ENCODE measurements at regions not wholly inside any gene's neighbourhood (a gene's known extent, or its start where the extent isn't known, plus 50 kb on each side); places are given as distances from the start of the nearest gene placed in this dataset.

DNA sequence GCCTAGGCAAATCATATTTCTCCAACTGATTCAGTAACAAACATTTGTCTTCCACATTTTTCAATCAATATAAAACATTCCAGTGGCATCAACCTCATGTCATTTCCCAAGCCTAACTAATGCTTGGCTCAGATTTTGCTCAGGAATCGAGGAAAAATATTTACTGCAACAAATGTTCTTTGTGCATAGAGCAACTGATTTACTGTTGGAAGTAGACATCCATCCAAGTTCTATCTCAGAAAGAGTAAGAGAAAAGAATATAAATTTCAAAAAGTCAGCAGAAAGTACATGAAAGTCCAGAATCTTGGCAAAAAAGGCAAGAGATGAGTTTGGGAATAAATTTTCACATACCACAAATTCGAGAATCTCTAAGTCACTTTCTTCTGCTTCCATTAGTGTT lies 2245.0 kb upstream of the RAG2 start:
- TF ChIP-seq, protein P1, sequence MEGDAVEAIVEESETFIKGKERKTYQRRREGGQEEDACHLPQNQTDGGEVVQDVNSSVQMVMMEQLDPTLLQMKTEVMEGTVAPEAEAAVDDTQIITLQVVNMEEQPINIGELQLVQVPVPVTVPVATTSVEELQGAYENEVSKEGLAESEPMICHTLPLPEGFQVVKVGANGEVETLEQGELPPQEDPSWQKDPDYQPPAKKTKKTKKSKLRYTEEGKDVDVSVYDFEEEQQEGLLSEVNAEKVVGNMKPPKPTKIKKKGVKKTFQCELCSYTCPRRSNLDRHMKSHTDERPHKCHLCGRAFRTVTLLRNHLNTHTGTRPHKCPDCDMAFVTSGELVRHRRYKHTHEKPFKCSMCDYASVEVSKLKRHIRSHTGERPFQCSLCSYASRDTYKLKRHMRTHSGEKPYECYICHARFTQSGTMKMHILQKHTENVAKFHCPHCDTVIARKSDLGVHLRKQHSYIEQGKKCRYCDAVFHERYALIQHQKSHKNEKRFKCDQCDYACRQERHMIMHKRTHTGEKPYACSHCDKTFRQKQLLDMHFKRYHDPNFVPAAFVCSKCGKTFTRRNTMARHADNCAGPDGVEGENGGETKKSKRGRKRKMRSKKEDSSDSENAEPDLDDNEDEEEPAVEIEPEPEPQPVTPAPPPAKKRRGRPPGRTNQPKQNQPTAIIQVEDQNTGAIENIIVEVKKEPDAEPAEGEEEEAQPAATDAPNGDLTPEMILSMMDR (IDR thresholded peaks at IDR 0.05) = no peak
- no peak for TF ChIP-seq POLR2A (IDR thresholded peaks at IDR 0.05)

Data from uterus (tissue), 2 donors.